DND-41 (cell line): ENCODE measurements at regions not wholly inside any gene's neighbourhood (a gene's known extent, or its start where the extent isn't known, plus 50 kb on each side); places are given as distances from the start of the nearest gene placed in this dataset.

Experiments
- ATAC-seq: fragments of 200-7000 bp; cut with Tn5 transposase; 3 replicates; pipeline ENCODE4 v1.9.1; 2021; ENCODE audit warnings: low read depth; ENCODE audit not compliant: insufficient read depth
- DNase-seq: peaks from one replicate; pipeline ENCODE4 v3.0.0-alpha.2; 2020
- H2AFZ ChIP-seq: 2 replicates; pipeline ENCODE4 v1.6.0; 2012; ENCODE audit warnings: low read depth, low read length
- H3K27ac ChIP-seq: 2 replicates; pipeline ENCODE4 v1.5.1; 2012; ENCODE audit warnings: low read length, inconsistent platforms
- H3K27me3 ChIP-seq: fragments of 200-600 bp; sonication (generic); 2 replicates; pipeline ENCODE4 v1.6.0; 2012; ENCODE audit warnings: low read length, mild to moderate bottlenecking, inconsistent platforms; ENCODE audit not compliant: insufficient read depth, poor library complexity
- H3K36me3 ChIP-seq: 2 replicates; pipeline ENCODE4 v1.5.1; 2012; ENCODE audit warnings: low read length, inconsistent platforms; ENCODE audit not compliant: insufficient read depth
- H3K4me1 ChIP-seq: 2 replicates; pipeline ENCODE4 v1.5.1; 2012; ENCODE audit warnings: mild to moderate bottlenecking, low read length; ENCODE audit not compliant: insufficient read depth
- H3K4me2 ChIP-seq: 2 replicates; pipeline ENCODE4 v1.6.0; 2012; ENCODE audit warnings: mild to moderate bottlenecking, moderate library complexity, low read length, inconsistent platforms; ENCODE audit not compliant: insufficient read depth
- H3K4me3 ChIP-seq, 2 experiments: fragments of 200-600 bp in 1 of 2; shearing (Covaris generic) in 1 of 2; 2 replicates each; pipeline ENCODE4 v1.5.1; 2012 to 2016; ENCODE audit warnings: inconsistent platforms in 2 of 2, low read length in 2 of 2, mild to moderate bottlenecking in 2 of 2, low read depth in 1 of 2, moderate library complexity in 1 of 2
- H3K79me2 ChIP-seq: 2 replicates; pipeline ENCODE4 v1.6.0; 2012; ENCODE audit warnings: low read length, inconsistent platforms; ENCODE audit not compliant: insufficient read depth
- H3K9ac ChIP-seq: 2 replicates; pipeline ENCODE4 v1.6.0; 2012; ENCODE audit warnings: low read depth, mild to moderate bottlenecking, inconsistent platforms, low read length, moderate library complexity
- H3K9me3 ChIP-seq: 2 replicates; pipeline ENCODE4 v1.5.1; 2012; ENCODE audit warnings: low read length, moderate library complexity, mild to moderate bottlenecking, inconsistent platforms; ENCODE audit not compliant: insufficient read depth, severe bottlenecking
- H4K20me1 ChIP-seq: 2 replicates; pipeline ENCODE4 v1.6.0; 2012; ENCODE audit warnings: low read length; ENCODE audit not compliant: insufficient read depth
- CTCF ChIP-seq: IDR thresholded peaks from 2 replicates; pipeline ENCODE4 v1.5.1; 2012; ENCODE audit warnings: borderline replicate concordance, low read length, moderate library complexity, mild to moderate bottlenecking; ENCODE audit not compliant: poor library complexity, severe bottlenecking; ENCODE audit errors: extremely low read depth
- EZH2 ChIP-seq: IDR thresholded peaks from 3 replicates; pipeline ENCODE4 v1.6.1; 2012; ENCODE audit warnings: borderline replicate concordance, low read depth, mild to moderate bottlenecking, moderate library complexity, low read length, inconsistent platforms; ENCODE audit not compliant: severe bottlenecking

- Histone ChIP-seq H3K9ac (no peak overlapping the region), H3K27me3 (no peaks in the 10 kb centered on the region), H3K9me3 (no peaks in the 10 kb centered on the region), H3K36me3 (no peaks in the 10 kb centered on the region), H2AFZ (no peak overlapping the region), H3K79me2 (no peaks in the 10 kb centered on the region), H3K27ac (no peak overlapping the region), H3K4me3 (no peak overlapping the region), H3K4me1 (no peaks in the 10 kb centered on the region), H4K20me1 (no peaks in the 10 kb centered on the region; the same call in 1 of the 2 replicates), H3K4me2 (no peak overlapping the region)
- ATAC-seq (no peak), DNase-seq (no peak)
- TF ChIP-seq EZH2, result no peak
- TF ChIP-seq CTCF, result no peak
These were observed 165.6 kb upstream of the IER5L start for GRCh38 chr9:129343424-129344375.

GRCh38 chr9:129342591-129343423 lies 164.7 kb upstream of the IER5L start:
- H3K27ac ChIP-seq, result no peak overlapping the region
- TF ChIP-seq CTCF, result no peak
- no peak for TF ChIP-seq EZH2

GRCh38 chr9:129341987-129342348 lies 163.9 kb upstream of the IER5L start:
- Histone ChIP-seq H3K36me3 (no peaks in the 10 kb centered on the region), H4K20me1 (no peaks in the 10 kb centered on the region; the same call in 1 of the 2 replicates)

More at GRCh38 chr9:129342591-129343423, 164.7 kb upstream of the IER5L start:
- no peaks in the 10 kb centered on the region for H3K4me1 ChIP-seq
- no peaks in the 10 kb centered on the region for H3K36me3 ChIP-seq
- no peaks in the 10 kb centered on the region; the same call in 1 of the 2 replicates for H4K20me1 ChIP-seq
- no peaks in the 10 kb centered on the region for H3K79me2 ChIP-seq
- H2AFZ ChIP-seq, result no peak overlapping the region
- H3K9me3 ChIP-seq, result no peaks in the 10 kb centered on the region
- DNase-seq (no peak), ATAC-seq (no peak)
- peaks cover under 1% of the 10 kb centered on the region for H3K27me3 ChIP-seq
- H3K4me3 ChIP-seq, result no peak overlapping the region
- no peak overlapping the region for H3K9ac ChIP-seq
- H3K4me2 ChIP-seq, result no peak overlapping the region

More at GRCh38 chr9:129341987-129342348, 163.9 kb upstream of the IER5L start:
- Histone ChIP-seq H3K27ac (no peak overlapping the region), H3K79me2 (no peaks in the 10 kb centered on the region), H3K4me3 (no peak overlapping the region), H3K27me3 (peaks cover 7% of the 10 kb centered on the region), H3K9me3 (no peaks in the 10 kb centered on the region), H2AFZ (no peak overlapping the region), H3K4me2 (no peak overlapping the region), H3K9ac (no peak overlapping the region), H3K4me1 (no peaks in the 10 kb centered on the region)
- no peak for DNase-seq
- no peak for TF ChIP-seq CTCF
- TF ChIP-seq EZH2, result no peak
- ATAC-seq, result no peak
